GM23338 (cell line): ENCODE measurements at regions not wholly inside any gene's neighbourhood (a gene's known extent, or its start where the extent isn't known, plus 50 kb on each side); places are given as distances from the start of the nearest gene placed in this dataset.

Experiments
- ATAC-seq: fragments of 200-7000 bp; cut with Tn5 transposase; 3 replicates; pipeline ENCODE4 v1.9.1; 2020
- DNase-seq: peaks from one replicate; pipeline ENCODE4 v3.0.0-alpha.2; 2015; ENCODE audit warnings: low spot score
- H2AFZ ChIP-seq: fragments of 200-600 bp; sonication (generic); 2 replicates; pipeline ENCODE4 v1.8.0; 2016; ENCODE audit warnings: antibody characterized with exemption, mild to moderate bottlenecking, moderate library complexity
- H3F3A ChIP-seq: fragments of 200-600 bp; sonication (generic); replicated peaks from 2 replicates; pipeline ENCODE4 v1.8.0; 2017; ENCODE audit warnings: antibody characterized with exemption, mixed run types, low read depth
- H3K27ac ChIP-seq: fragments of 200-600 bp; sonication (generic); 2 replicates; pipeline ENCODE4 v1.6.1; 2016; ENCODE audit warnings: low read depth
- H3K27me3 ChIP-seq: fragments of 200-600 bp; sonication (generic); 2 replicates; pipeline ENCODE4 v1.8.0; 2016; ENCODE audit warnings: mild to moderate bottlenecking, mixed run types, moderate library complexity; ENCODE audit not compliant: insufficient read depth
- H3K36me3 ChIP-seq: fragments of 200-600 bp; sonication (generic); 2 replicates; pipeline ENCODE4 v1.8.0; 2016; ENCODE audit warnings: mild to moderate bottlenecking; ENCODE audit not compliant: insufficient read depth
- H3K4me1 ChIP-seq: fragments of 200-600 bp; sonication (generic); 2 replicates; pipeline ENCODE4 v1.8.0; 2016; ENCODE audit warnings: mild to moderate bottlenecking, moderate library complexity; ENCODE audit not compliant: insufficient read depth
- H3K4me2 ChIP-seq: fragments of 200-600 bp; sonication (generic); 2 replicates; pipeline ENCODE4 v1.7.1; 2017; ENCODE audit warnings: mixed run types
- H3K4me3 ChIP-seq: fragments of 200-600 bp; sonication (generic); 2 replicates; pipeline ENCODE4 v1.6.1; 2016; ENCODE audit warnings: mixed run types
- H3K79me2 ChIP-seq: fragments of 200-600 bp; sonication (generic); replicated peaks from 2 replicates; pipeline ENCODE4 v1.8.0; 2017; ENCODE audit warnings: mild to moderate bottlenecking; ENCODE audit not compliant: insufficient read depth
- H3K9me2 ChIP-seq: fragments of 200-600 bp; sonication (generic); 2 replicates; pipeline ENCODE4 v1.8.0; 2017; ENCODE audit not compliant: insufficient read depth
- H4K20me1 ChIP-seq: fragments of 200-600 bp; sonication (generic); replicated peaks from 2 replicates; pipeline ENCODE4 v1.8.0; 2017; ENCODE audit warnings: mild to moderate bottlenecking; ENCODE audit not compliant: insufficient read depth
- H3K27ac Mint-ChIP-seq: 2 replicates; pipeline ENCODE4 v1.8.0; 2020; ENCODE audit warnings: inconsistent platforms, mild to moderate bottlenecking, moderate library complexity, mixed read lengths
- H3K27me3 Mint-ChIP-seq: 3 replicates; pipeline ENCODE4 v1.8.0; 2022; ENCODE audit warnings: low read depth, mild to moderate bottlenecking, moderate library complexity, mixed read lengths, inconsistent platforms; ENCODE audit not compliant: insufficient read depth, poor library complexity
- H3K36me3 Mint-ChIP-seq: 3 replicates; pipeline ENCODE4 v1.8.0; 2021; ENCODE audit warnings: low read depth, mild to moderate bottlenecking, inconsistent platforms, moderate library complexity, mixed read lengths
- H3K4me1 Mint-ChIP-seq: 3 replicates; pipeline ENCODE4 v1.8.0; 2020; ENCODE audit warnings: mild to moderate bottlenecking, inconsistent platforms, mixed read lengths
- H3K4me3 Mint-ChIP-seq: 3 replicates; pipeline ENCODE4 v1.8.0; 2021; ENCODE audit warnings: moderate library complexity, mild to moderate bottlenecking, inconsistent platforms, mixed read lengths
- H3K9me3 Mint-ChIP-seq: 3 replicates; pipeline ENCODE4 v1.8.0; 2020; ENCODE audit warnings: moderate library complexity, mild to moderate bottlenecking, inconsistent platforms, mixed read lengths
- CTCF ChIP-seq, 2 experiments: fragments of 200-600 bp in 1 of 2; sonication (generic) in 1 of 2; conservative IDR thresholded peaks; 2 replicates each; pipeline versions ENCODE4 v1.5.1 to v1.6.1; 2016 to 2017; ENCODE audit warnings: antibody characterized with exemption in 2 of 2, low read depth in 2 of 2, mild to moderate bottlenecking in 2 of 2, moderate library complexity in 1 of 2
- ETS1 ChIP-seq: IDR thresholded peaks from 2 replicates; pipeline ENCODE4 v1.6.1; 2016; ENCODE audit warnings: antibody characterized with exemption
- EZH2 ChIP-seq: fragments of 200-600 bp; sonication (generic); IDR thresholded peaks from one replicate; pipeline ENCODE4 v1.8.0; 2017; ENCODE audit warnings: antibody characterized with exemption, mild to moderate bottlenecking, low read depth; ENCODE audit not compliant: unreplicated experiment
- EZH2phosphoT487 ChIP-seq: fragments of 200-600 bp; sonication (generic); IDR thresholded peaks from one replicate; pipeline ENCODE4 v1.8.1; 2018; ENCODE audit warnings: antibody characterized with exemption; ENCODE audit not compliant: unreplicated experiment
- JUNB ChIP-seq: IDR thresholded peaks from one replicate; pipeline ENCODE4 v1.6.1; 2016; ENCODE audit warnings: antibody characterized with exemption; ENCODE audit not compliant: unreplicated experiment
- NANOG ChIP-seq: IDR thresholded peaks from 2 replicates; pipeline ENCODE4 v1.6.1; 2016; ENCODE audit warnings: antibody characterized with exemption, borderline replicate concordance
- POLR2AphosphoS5 ChIP-seq: IDR thresholded peaks from 2 replicates; pipeline ENCODE4 v1.6.1; 2016; ENCODE audit warnings: antibody characterized with exemption, low read depth
- STAT1 ChIP-seq: IDR thresholded peaks from one replicate; pipeline ENCODE4 v1.6.1; 2016; ENCODE audit warnings: antibody characterized with exemption; ENCODE audit not compliant: unreplicated experiment
- ZNF331 ChIP-seq: fragments of 250-450 bp; sonication (Bioruptor Pico); IDR thresholded peaks from 2 replicates; pipeline ENCODE4 v1.5.0; 2020; ENCODE audit warnings: low read depth, mild to moderate bottlenecking, moderate library complexity
- TF ChIP-seq, protein P1 (sequence below): IDR thresholded peaks from one replicate; pipeline ENCODE4 v1.6.1; 2018; ENCODE audit warnings: antibody characterized with exemption; ENCODE audit not compliant: unreplicated experiment

- TF ChIP-seq CTCF (conservative IDR thresholded peaks at IDR 0.05; ENCODE audit: low read depth in 2 of 2) (no peak), JUNB (no peak), EZH2phosphoT487 (no peak), POLR2AphosphoS5 (no peak), EZH2 (no peak), NANOG (no peak), ETS1 (no peak)
- TF ChIP-seq, protein P1, sequence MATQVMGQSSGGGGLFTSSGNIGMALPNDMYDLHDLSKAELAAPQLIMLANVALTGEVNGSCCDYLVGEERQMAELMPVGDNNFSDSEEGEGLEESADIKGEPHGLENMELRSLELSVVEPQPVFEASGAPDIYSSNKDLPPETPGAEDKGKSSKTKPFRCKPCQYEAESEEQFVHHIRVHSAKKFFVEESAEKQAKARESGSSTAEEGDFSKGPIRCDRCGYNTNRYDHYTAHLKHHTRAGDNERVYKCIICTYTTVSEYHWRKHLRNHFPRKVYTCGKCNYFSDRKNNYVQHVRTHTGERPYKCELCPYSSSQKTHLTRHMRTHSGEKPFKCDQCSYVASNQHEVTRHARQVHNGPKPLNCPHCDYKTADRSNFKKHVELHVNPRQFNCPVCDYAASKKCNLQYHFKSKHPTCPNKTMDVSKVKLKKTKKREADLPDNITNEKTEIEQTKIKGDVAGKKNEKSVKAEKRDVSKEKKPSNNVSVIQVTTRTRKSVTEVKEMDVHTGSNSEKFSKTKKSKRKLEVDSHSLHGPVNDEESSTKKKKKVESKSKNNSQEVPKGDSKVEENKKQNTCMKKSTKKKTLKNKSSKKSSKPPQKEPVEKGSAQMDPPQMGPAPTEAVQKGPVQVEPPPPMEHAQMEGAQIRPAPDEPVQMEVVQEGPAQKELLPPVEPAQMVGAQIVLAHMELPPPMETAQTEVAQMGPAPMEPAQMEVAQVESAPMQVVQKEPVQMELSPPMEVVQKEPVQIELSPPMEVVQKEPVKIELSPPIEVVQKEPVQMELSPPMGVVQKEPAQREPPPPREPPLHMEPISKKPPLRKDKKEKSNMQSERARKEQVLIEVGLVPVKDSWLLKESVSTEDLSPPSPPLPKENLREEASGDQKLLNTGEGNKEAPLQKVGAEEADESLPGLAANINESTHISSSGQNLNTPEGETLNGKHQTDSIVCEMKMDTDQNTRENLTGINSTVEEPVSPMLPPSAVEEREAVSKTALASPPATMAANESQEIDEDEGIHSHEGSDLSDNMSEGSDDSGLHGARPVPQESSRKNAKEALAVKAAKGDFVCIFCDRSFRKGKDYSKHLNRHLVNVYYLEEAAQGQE, result no peak
Measured at GRCh38 chr2:82320296-82320695, 2015.7 kb upstream of the LRRTM1 start (continued).

GRCh38 chr2:82317012-82317411, 2012.5 kb upstream of the LRRTM1 start:
- Histone ChIP-seq H3K4me2 (no peak overlapping the region), H3K27me3 (no peaks in the 10 kb centered on the region), H3K4me1 (no peaks in the 10 kb centered on the region), H2AFZ (no peak overlapping the region), H3K9me2 (peaks cover 5% of the 10 kb centered on the region; the same call in 1 of the 2 replicates), H3F3A (no peaks in the 10 kb centered on the region), H3K36me3 (no peaks in the 10 kb centered on the region), H3K4me3 (no peak overlapping the region), H3K27ac (no peak overlapping the region), H3K79me2 (no peaks in the 10 kb centered on the region), H4K20me1 (no peaks in the 10 kb centered on the region)
- Mint-ChIP-seq H3K36me3 (no peaks in the 10 kb centered on the region), H3K27ac (no peak overlapping the region), H3K4me1 (no peaks in the 10 kb centered on the region), H3K27me3 (no peaks in the 10 kb centered on the region), H3K4me3 (no peak overlapping the region), H3K9me3 (no peaks in the 10 kb centered on the region)
- ATAC-seq (no peak), DNase-seq (no peak)
- TF ChIP-seq POLR2AphosphoS5 (no peak), EZH2phosphoT487 (no peak), STAT1 (no peak), ZNF331 (no peak), JUNB (no peak), NANOG (no peak)
- TF ChIP-seq, protein P1, result no peak
